GM12801 (cell line): ENCODE measurements at regions not wholly inside any gene's neighbourhood (a gene's known extent, or its start where the extent isn't known, plus 50 kb on each side); places are given as distances from the start of the nearest gene placed in this dataset.

Experiments used
- CTCF ChIP-seq: IDR thresholded peaks from one replicate; pipeline ENCODE4 v1.5.1; 2011; ENCODE audit warnings: control low read depth; ENCODE audit not compliant: insufficient read length; ENCODE audit errors: extremely low read depth

GRCh38 chr13:73421310-73421912 is 362.6 kb downstream of the KLF5 start:
- no peak for TF ChIP-seq CTCF

GRCh38 chr13:73419186-73419585 is 360.4 kb downstream of the KLF5 start:
- TF ChIP-seq CTCF: no peak

GRCh38 chr13:73417012-73417615 is 358.3 kb downstream of the KLF5 start:
- TF ChIP-seq CTCF: no peak

- no peak for TF ChIP-seq CTCF
Observed at GRCh38 chr13:73416093-73416492, 357.3 kb downstream of the KLF5 start.

- TF ChIP-seq CTCF: no peak
Observed at GRCh38 chr13:73413656-73414055, 354.9 kb downstream of the KLF5 start.

- no peak for TF ChIP-seq CTCF
Observed at GRCh38 chr13:73412933-73413332, 354.1 kb downstream of the KLF5 start.

GRCh38 chr13:73411067-73411809 is 352.4 kb downstream of the KLF5 start:
- no peak for TF ChIP-seq CTCF
